ENCODE measurements at regions not wholly inside any gene's neighbourhood (a gene's known extent, or its start where the extent isn't known, plus 50 kb on each side); places are given as distances from the start of the nearest gene placed in this dataset.

GRCh38 chr9:88733651-88734421, 198.9 kb downstream of the NXNL2 start:
- no peak overlapping the region for H3K4me3 ChIP-seq (ENCODE audit: control insufficient read depth, low read depth, low read length)
- no peak for TF ChIP-seq CTCF (conservative IDR thresholded peaks at IDR 0.05; ENCODE audit: control insufficient read depth, insufficient read depth, low read depth, low read length)
- peak; percentile 97 for DNase-seq (ENCODE audit: low read depth)

GRCh38 chr9:88734527-88734926, 199.5 kb downstream of the NXNL2 start:
- no peak overlapping the region for H3K4me3 ChIP-seq (ENCODE audit: control insufficient read depth, low read depth, low read length)
- no peak for TF ChIP-seq CTCF (conservative IDR thresholded peaks at IDR 0.05; ENCODE audit: control insufficient read depth, insufficient read depth, low read depth, low read length)
- DNase-seq (ENCODE audit: low read depth) = no peak

GRCh38 chr9:88736136-88736637, 201.2 kb downstream of the NXNL2 start:
- TF ChIP-seq CTCF (conservative IDR thresholded peaks at IDR 0.05; ENCODE audit: control insufficient read depth, insufficient read depth, low read depth, low read length) = no peak
- DNase-seq (ENCODE audit: low read depth) = no peak
- no peak overlapping the region for H3K4me3 ChIP-seq (ENCODE audit: control insufficient read depth, low read depth, low read length)

GRCh38 chr9:88737031-88737430, 202.1 kb downstream of the NXNL2 start:
- H3K4me3 ChIP-seq (ENCODE audit: control insufficient read depth, low read depth, low read length) = no peak overlapping the region
- TF ChIP-seq CTCF (conservative IDR thresholded peaks at IDR 0.05; ENCODE audit: control insufficient read depth, insufficient read depth, low read depth, low read length) = no peak
- DNase-seq (ENCODE audit: low read depth) = peak; percentile 91

- DNase-seq (ENCODE audit: low read depth) = no peak
- no peak overlapping the region for H3K4me3 ChIP-seq (ENCODE audit: control insufficient read depth, low read depth, low read length)
- no peak for TF ChIP-seq CTCF (conservative IDR thresholded peaks at IDR 0.05; ENCODE audit: control insufficient read depth, insufficient read depth, low read depth, low read length)
Observed at GRCh38 chr9:88737876-88738275, 202.9 kb downstream of the NXNL2 start.

- H3K4me3 ChIP-seq (ENCODE audit: control insufficient read depth, low read depth, low read length) = no peak overlapping the region
- TF ChIP-seq CTCF (conservative IDR thresholded peaks at IDR 0.05; ENCODE audit: control insufficient read depth, insufficient read depth, low read depth, low read length) = no peak
- peak; percentile 52 for DNase-seq (ENCODE audit: low read depth)
Observed at GRCh38 chr9:88738709-88739108, 203.7 kb downstream of the NXNL2 start.

All from fibroblast of mammary gland (primary cell).